ENCODE measurements at regions not wholly inside any gene's neighbourhood (a gene's known extent, or its start where the extent isn't known, plus 50 kb on each side); places are given as distances from the start of the nearest gene placed in this dataset.

GRCh38 chr9:99726758-99727157, 94.9 kb upstream of the NR4A3 start:
- Histone ChIP-seq H3K36me3 (ENCODE audit: insufficient read depth, low read length) (no peaks in the 10 kb centered on the region), H3K4me1 (ENCODE audit: insufficient read depth, low read length) (no peaks in the 10 kb centered on the region), H3K4me3 (ENCODE audit: low read depth in 1 of 2, low read length in 2 of 2) (no peak overlapping the region), H3K9me3 (ENCODE audit: low read length) (no peaks in the 10 kb centered on the region), H3K27me3 (ENCODE audit: control insufficient read depth in 1 of 2, insufficient read depth in 2 of 2, low read length in 2 of 2) (no peaks in the 10 kb centered on the region), H3K27ac (ENCODE audit: low read depth, low read length) (no peak overlapping the region), H3K9ac (ENCODE audit: low read length) (no peak overlapping the region)

DNA sequence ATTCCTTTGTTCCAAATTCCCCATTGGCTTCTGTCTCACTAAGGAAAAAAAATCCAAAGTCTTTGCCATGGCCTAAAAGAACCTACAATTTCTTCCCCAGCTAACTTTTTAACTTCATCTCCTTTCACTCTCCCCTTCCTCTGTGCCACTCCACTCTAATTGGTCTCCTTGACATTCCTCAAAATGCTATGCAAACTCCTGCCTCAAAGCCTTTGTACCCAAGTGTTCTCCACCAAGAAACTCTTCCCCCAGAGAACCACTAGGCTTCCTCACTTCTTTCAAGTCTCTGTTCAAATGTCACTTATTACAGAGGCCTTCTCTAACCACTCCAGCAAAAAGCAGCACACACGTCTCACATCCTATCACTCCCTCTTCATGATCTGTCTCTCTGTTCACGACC, 91.6 kb upstream of the NR4A3 start:
- no peaks in the 10 kb centered on the region for H3K27me3 ChIP-seq (ENCODE audit: control insufficient read depth in 1 of 2, insufficient read depth in 2 of 2, low read length in 2 of 2)
- H3K9me3 ChIP-seq (ENCODE audit: low read length) = no peaks in the 10 kb centered on the region
- no peaks in the 10 kb centered on the region for H3K4me1 ChIP-seq (ENCODE audit: insufficient read depth, low read length)
- no peak overlapping the region for H3K27ac ChIP-seq (ENCODE audit: low read depth, low read length)
- H3K4me3 ChIP-seq (ENCODE audit: low read depth in 1 of 2, low read length in 2 of 2) = no peak overlapping the region
- no peaks in the 10 kb centered on the region for H3K36me3 ChIP-seq (ENCODE audit: insufficient read depth, low read length)
- no peak overlapping the region for H3K9ac ChIP-seq (ENCODE audit: low read length)

DNA sequence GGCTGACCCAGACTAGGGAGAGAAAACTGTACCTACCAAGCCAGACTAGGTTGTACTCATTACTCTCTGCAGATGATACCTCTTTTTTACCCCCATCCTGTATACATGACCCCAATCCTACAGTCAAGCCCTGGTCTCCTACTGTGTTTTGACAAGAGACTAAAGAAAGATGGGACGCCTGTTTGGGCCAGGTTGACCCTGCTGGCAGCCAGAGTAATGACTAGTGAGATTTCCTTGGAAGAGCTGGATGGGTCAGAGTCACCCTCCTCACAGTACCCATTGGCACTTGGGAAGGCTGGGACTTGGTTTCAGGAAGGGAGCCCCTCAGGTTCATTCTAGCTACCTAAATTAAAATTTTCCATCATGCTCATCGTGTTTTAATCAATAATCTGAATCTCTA, 89.7 kb upstream of the NR4A3 start:
- Histone ChIP-seq H3K4me3 (ENCODE audit: low read depth in 1 of 2, low read length in 2 of 2) (no peak overlapping the region), H3K27me3 (ENCODE audit: control insufficient read depth in 1 of 2, insufficient read depth in 2 of 2, low read length in 2 of 2) (no peaks in the 10 kb centered on the region), H3K36me3 (ENCODE audit: insufficient read depth, low read length) (no peaks in the 10 kb centered on the region), H3K27ac (ENCODE audit: low read depth, low read length) (no peak overlapping the region), H3K4me1 (ENCODE audit: insufficient read depth, low read length) (no peaks in the 10 kb centered on the region), H3K9ac (ENCODE audit: low read length) (no peak overlapping the region), H3K9me3 (ENCODE audit: low read length) (no peaks in the 10 kb centered on the region)

GRCh38 chr9:99732715-99733114, 89.0 kb upstream of the NR4A3 start:
- Histone ChIP-seq H3K27me3 (ENCODE audit: control insufficient read depth in 1 of 2, insufficient read depth in 2 of 2, low read length in 2 of 2) (no peaks in the 10 kb centered on the region), H3K36me3 (ENCODE audit: insufficient read depth, low read length) (no peaks in the 10 kb centered on the region), H3K4me1 (ENCODE audit: insufficient read depth, low read length) (no peaks in the 10 kb centered on the region), H3K4me3 (ENCODE audit: low read depth in 1 of 2, low read length in 2 of 2) (no peak overlapping the region), H3K27ac (ENCODE audit: low read depth, low read length) (no peak overlapping the region), H3K9me3 (ENCODE audit: low read length) (no peaks in the 10 kb centered on the region), H3K9ac (ENCODE audit: low read length) (no peak overlapping the region)

DNA sequence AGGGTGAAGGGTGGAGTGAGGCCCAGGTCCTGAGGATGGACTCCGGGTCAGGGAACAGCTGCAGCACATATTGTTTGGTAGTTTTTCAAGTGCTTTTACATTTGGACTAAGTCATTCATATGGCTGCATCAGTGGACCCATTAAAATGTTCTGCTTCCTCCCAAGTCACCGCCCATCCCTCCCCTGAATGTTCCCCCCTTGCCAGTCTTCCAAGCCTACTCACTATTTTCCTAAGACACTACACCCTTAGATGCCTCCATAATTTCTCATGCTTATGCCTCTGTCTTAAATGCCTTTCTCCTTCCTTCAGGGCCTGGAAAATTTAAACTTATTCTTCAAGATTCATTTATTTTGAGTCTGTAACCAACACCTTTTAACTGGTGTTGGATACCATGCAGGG, 86.6 kb upstream of the NR4A3 start:
- H3K9me3 ChIP-seq (ENCODE audit: low read length) = no peaks in the 10 kb centered on the region
- H3K27me3 ChIP-seq (ENCODE audit: control insufficient read depth in 1 of 2, insufficient read depth in 2 of 2, low read length in 2 of 2) = no peaks in the 10 kb centered on the region
- H3K36me3 ChIP-seq (ENCODE audit: insufficient read depth, low read length) = no peaks in the 10 kb centered on the region
- H3K4me1 ChIP-seq (ENCODE audit: insufficient read depth, low read length) = no peaks in the 10 kb centered on the region
- H3K9ac ChIP-seq (ENCODE audit: low read length) = no peak overlapping the region
- H3K4me3 ChIP-seq (ENCODE audit: low read depth in 1 of 2, low read length in 2 of 2) = no peak overlapping the region
- no peak overlapping the region for H3K27ac ChIP-seq (ENCODE audit: low read depth, low read length)

DNA sequence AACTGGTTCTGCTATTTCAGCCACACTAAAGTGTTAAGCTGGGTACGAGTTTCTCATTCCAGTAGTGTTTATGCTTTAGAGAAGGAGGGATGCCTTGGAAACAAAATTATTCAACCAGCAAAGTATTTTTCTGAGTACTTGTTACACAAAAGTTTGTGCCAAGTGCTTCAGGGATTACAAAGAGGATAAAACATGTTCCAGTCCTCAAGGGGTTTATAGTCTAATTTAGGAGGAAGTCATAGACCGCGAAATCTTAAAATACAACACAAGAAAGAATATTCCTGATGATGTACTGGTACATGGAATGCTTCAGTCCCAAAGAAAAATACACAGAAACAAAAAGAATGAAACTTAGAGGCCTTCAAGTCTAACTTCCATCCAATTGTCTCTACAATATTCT, 85.4 kb upstream of the NR4A3 start:
- H3K27ac ChIP-seq (ENCODE audit: low read depth, low read length) = no peak overlapping the region
- H3K4me3 ChIP-seq (ENCODE audit: low read depth in 1 of 2, low read length in 2 of 2) = no peak overlapping the region
- H3K27me3 ChIP-seq (ENCODE audit: control insufficient read depth in 1 of 2, insufficient read depth in 2 of 2, low read length in 2 of 2) = no peaks in the 10 kb centered on the region
- no peaks in the 10 kb centered on the region for H3K4me1 ChIP-seq (ENCODE audit: insufficient read depth, low read length)
- no peaks in the 10 kb centered on the region for H3K36me3 ChIP-seq (ENCODE audit: insufficient read depth, low read length)
- H3K9ac ChIP-seq (ENCODE audit: low read length) = no peak overlapping the region
- H3K9me3 ChIP-seq (ENCODE audit: low read length) = no peaks in the 10 kb centered on the region

DNA sequence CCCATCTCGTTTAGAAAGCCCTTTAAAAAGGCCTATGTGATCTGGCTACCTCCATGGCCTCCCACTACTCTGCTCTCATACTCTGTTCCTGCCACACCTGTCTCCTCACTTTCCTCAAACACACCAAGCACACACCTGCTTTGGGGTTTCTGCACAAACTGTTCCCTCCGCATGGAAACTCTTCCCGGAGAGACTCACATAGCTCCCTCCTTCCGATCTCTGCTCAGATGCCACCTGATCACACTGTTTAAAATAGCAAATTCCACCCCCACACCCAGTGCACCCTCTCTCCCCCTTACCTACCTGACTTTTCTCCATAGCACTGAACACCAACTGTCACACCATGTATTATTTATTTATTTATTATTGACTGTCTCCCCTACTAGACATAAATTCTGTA, 84.0 kb upstream of the NR4A3 start:
- Histone ChIP-seq H3K36me3 (ENCODE audit: insufficient read depth, low read length) (no peaks in the 10 kb centered on the region), H3K9me3 (ENCODE audit: low read length) (no peaks in the 10 kb centered on the region), H3K27ac (ENCODE audit: low read depth, low read length) (no peak overlapping the region), H3K4me1 (ENCODE audit: insufficient read depth, low read length) (no peaks in the 10 kb centered on the region), H3K27me3 (ENCODE audit: control insufficient read depth in 1 of 2, insufficient read depth in 2 of 2, low read length in 2 of 2) (no peaks in the 10 kb centered on the region), H3K9ac (ENCODE audit: low read length) (no peak overlapping the region), H3K4me3 (ENCODE audit: low read depth in 1 of 2, low read length in 2 of 2) (no peak overlapping the region)

- no peaks in the 10 kb centered on the region for H3K9me3 ChIP-seq (ENCODE audit: low read length)
- H3K27ac ChIP-seq (ENCODE audit: low read depth, low read length) = no peak overlapping the region
- no peaks in the 10 kb centered on the region for H3K27me3 ChIP-seq (ENCODE audit: control insufficient read depth in 1 of 2, insufficient read depth in 2 of 2, low read length in 2 of 2)
- no peaks in the 10 kb centered on the region for H3K4me1 ChIP-seq (ENCODE audit: insufficient read depth, low read length)
- no peak overlapping the region for H3K4me3 ChIP-seq (ENCODE audit: low read depth in 1 of 2, low read length in 2 of 2)
- H3K9ac ChIP-seq (ENCODE audit: low read length) = no peak overlapping the region
- no peaks in the 10 kb centered on the region for H3K36me3 ChIP-seq (ENCODE audit: insufficient read depth, low read length)
These were observed 78.7 kb upstream of the NR4A3 start for GRCh38 chr9:99743006-99743405.

- Histone ChIP-seq H3K9ac (ENCODE audit: low read length) (no peak overlapping the region), H3K9me3 (ENCODE audit: low read length) (no peaks in the 10 kb centered on the region), H3K27me3 (ENCODE audit: control insufficient read depth in 1 of 2, insufficient read depth in 2 of 2, low read length in 2 of 2) (no peaks in the 10 kb centered on the region), H3K4me1 (ENCODE audit: insufficient read depth, low read length) (no peaks in the 10 kb centered on the region), H3K27ac (ENCODE audit: low read depth, low read length) (no peak overlapping the region), H3K36me3 (ENCODE audit: insufficient read depth, low read length) (no peaks in the 10 kb centered on the region), H3K4me3 (ENCODE audit: low read depth in 1 of 2, low read length in 2 of 2) (no peak overlapping the region)
These were observed 78.2 kb upstream of the NR4A3 start for GRCh38 chr9:99743455-99743854.

GRCh38 chr9:99744132-99744531, 77.6 kb upstream of the NR4A3 start:
- H3K9me3 ChIP-seq (ENCODE audit: low read length) = no peaks in the 10 kb centered on the region
- H3K27ac ChIP-seq (ENCODE audit: low read depth, low read length) = no peak overlapping the region
- no peaks in the 10 kb centered on the region for H3K36me3 ChIP-seq (ENCODE audit: insufficient read depth, low read length)
- H3K4me1 ChIP-seq (ENCODE audit: insufficient read depth, low read length) = no peaks in the 10 kb centered on the region
- no peaks in the 10 kb centered on the region for H3K27me3 ChIP-seq (ENCODE audit: control insufficient read depth in 1 of 2, insufficient read depth in 2 of 2, low read length in 2 of 2)
- no peak overlapping the region for H3K4me3 ChIP-seq (ENCODE audit: low read depth in 1 of 2, low read length in 2 of 2)
- H3K9ac ChIP-seq (ENCODE audit: low read length) = no peak overlapping the region

DNA sequence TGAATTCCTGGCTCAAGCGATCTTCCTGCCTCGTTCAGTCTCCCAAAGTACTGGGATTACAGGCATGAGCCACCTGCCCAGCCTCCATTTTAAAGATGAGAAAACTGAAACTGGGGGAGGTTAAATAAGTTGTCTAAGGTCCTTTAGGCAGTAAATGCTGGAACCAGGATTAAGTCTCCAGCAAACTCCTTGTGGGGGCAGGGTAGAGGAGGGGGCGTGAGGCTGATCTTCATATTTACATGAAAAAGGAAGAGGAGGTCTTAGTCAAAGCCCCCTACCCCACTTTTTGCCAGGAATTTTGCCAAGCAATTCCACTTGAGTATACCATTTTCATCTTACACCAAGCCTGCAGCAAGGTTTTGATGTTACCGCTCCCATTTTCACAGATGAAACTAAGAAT, 76.6 kb upstream of the NR4A3 start:
- Histone ChIP-seq H3K9ac (ENCODE audit: low read length) (no peak overlapping the region), H3K9me3 (ENCODE audit: low read length) (no peaks in the 10 kb centered on the region), H3K4me3 (ENCODE audit: low read depth in 1 of 2, low read length in 2 of 2) (no peak overlapping the region), H3K36me3 (ENCODE audit: insufficient read depth, low read length) (no peaks in the 10 kb centered on the region), H3K4me1 (ENCODE audit: insufficient read depth, low read length) (no peaks in the 10 kb centered on the region), H3K27me3 (ENCODE audit: control insufficient read depth in 1 of 2, insufficient read depth in 2 of 2, low read length in 2 of 2) (no peaks in the 10 kb centered on the region), H3K27ac (ENCODE audit: low read depth, low read length) (no peak overlapping the region)

- Histone ChIP-seq H3K9ac (ENCODE audit: low read length) (no peak overlapping the region), H3K27me3 (ENCODE audit: control insufficient read depth in 1 of 2, insufficient read depth in 2 of 2, low read length in 2 of 2) (no peaks in the 10 kb centered on the region), H3K9me3 (ENCODE audit: low read length) (no peaks in the 10 kb centered on the region), H3K4me1 (ENCODE audit: insufficient read depth, low read length) (no peaks in the 10 kb centered on the region), H3K27ac (ENCODE audit: low read depth, low read length) (no peak overlapping the region), H3K4me3 (ENCODE audit: low read depth in 1 of 2, low read length in 2 of 2) (no peak overlapping the region), H3K36me3 (ENCODE audit: insufficient read depth, low read length) (no peaks in the 10 kb centered on the region)
These were observed 75.3 kb upstream of the NR4A3 start for GRCh38 chr9:99746406-99746805.

All from muscle layer of colon (tissue), 2 donors.